Heart left ventricle (tissue), 13 donors: ENCODE measurements at regions not wholly inside any gene's neighbourhood (a gene's known extent, or its start where the extent isn't known, plus 50 kb on each side); places are given as distances from the start of the nearest gene placed in this dataset.

Source experiments
- POLR2A ChIP-seq, 2 donors: fragments of 450-650 bp; IDR thresholded peaks; one replicate each; pipeline ENCODE4 v1.6.1; 2017; ENCODE audit warnings: antibody characterized with exemption in 2 of 2, mild to moderate bottlenecking in 2 of 2, moderate library complexity in 2 of 2
- TF ChIP-seq, protein P1 (sequence below), 12 donors: fragments of 200-600 bp; sonication (generic) in 4 of 12; IDR thresholded peaks; one replicate each; pipeline versions ENCODE4 v1.5.0 to v1.8.0; 2018 to 2022; ENCODE audit warnings: antibody characterized with exemption in 12 of 12, mild to moderate bottlenecking in 5 of 12
- donor health status: ischemic (EF 13 %, LVEDD 7.1; RV severe dilation, severe dysfunction).
- donor health status: DM: no; HTN: yes; CAD: no.
- donor health status: DM: no; HTN: no; CAD: no.
- donor health status: ischemic (EF 25% LVEDD 6.9; RV normal size, moderate dysfunction).
- donor health status: ischemic (EF 25% LVEDD 5.7; RV mildly dilated, moderate dysfunction).
- donor health status: ischemic (EF 35%, LVEDD 5.7; RV mildly dilated, moderate dysfunction).
- donor health status: nonischemic (EF 11% LVEDD 7.7; RV severe dilation, severe dysfunction).
- donor health status: DM: yes; HTN: yes; CAD: no.
- donor health status: PGD.
- donor health status: ischemic (EF 29% LVEDD 5.4; RV normal size, mild dysfunction).
- donor health status: nonischemic (EF 23%, LVEDD 6.1; RV moderate dilation, normal function).

- TF ChIP-seq, protein P1, sequence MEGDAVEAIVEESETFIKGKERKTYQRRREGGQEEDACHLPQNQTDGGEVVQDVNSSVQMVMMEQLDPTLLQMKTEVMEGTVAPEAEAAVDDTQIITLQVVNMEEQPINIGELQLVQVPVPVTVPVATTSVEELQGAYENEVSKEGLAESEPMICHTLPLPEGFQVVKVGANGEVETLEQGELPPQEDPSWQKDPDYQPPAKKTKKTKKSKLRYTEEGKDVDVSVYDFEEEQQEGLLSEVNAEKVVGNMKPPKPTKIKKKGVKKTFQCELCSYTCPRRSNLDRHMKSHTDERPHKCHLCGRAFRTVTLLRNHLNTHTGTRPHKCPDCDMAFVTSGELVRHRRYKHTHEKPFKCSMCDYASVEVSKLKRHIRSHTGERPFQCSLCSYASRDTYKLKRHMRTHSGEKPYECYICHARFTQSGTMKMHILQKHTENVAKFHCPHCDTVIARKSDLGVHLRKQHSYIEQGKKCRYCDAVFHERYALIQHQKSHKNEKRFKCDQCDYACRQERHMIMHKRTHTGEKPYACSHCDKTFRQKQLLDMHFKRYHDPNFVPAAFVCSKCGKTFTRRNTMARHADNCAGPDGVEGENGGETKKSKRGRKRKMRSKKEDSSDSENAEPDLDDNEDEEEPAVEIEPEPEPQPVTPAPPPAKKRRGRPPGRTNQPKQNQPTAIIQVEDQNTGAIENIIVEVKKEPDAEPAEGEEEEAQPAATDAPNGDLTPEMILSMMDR (IDR thresholded peaks at IDR 0.05): no peak
- no peak for TF ChIP-seq POLR2A (IDR thresholded peaks at IDR 0.05)
Observed at GRCh38 chr13:99796175-99796819, 175.3 kb downstream of the ZIC5 start.
